SU-DHL-6 (cell line): ENCODE measurements at regions not wholly inside any gene's neighbourhood (a gene's known extent, or its start where the extent isn't known, plus 50 kb on each side); places are given as distances from the start of the nearest gene placed in this dataset.

ENCODE experiments used
- EZH2phosphoT487 ChIP-seq: fragments of 200-600 bp; sonication (generic), shearing (Covaris generic); conservative IDR thresholded peaks from 2 replicates; pipeline ENCODE4 v1.6.1; 2018; ENCODE audit warnings: mild to moderate bottlenecking, antibody characterized with exemption, low read length, moderate library complexity, mixed read lengths
- TF ChIP-seq, protein P1 (sequence below): fragments of 200-600 bp; sonication (generic); IDR thresholded peaks from one replicate; pipeline ENCODE4 v1.5.1; 2017; ENCODE audit warnings: antibody characterized with exemption, mild to moderate bottlenecking, low read length, moderate library complexity; ENCODE audit not compliant: insufficient read depth, poor library complexity, severe bottlenecking

DNA sequence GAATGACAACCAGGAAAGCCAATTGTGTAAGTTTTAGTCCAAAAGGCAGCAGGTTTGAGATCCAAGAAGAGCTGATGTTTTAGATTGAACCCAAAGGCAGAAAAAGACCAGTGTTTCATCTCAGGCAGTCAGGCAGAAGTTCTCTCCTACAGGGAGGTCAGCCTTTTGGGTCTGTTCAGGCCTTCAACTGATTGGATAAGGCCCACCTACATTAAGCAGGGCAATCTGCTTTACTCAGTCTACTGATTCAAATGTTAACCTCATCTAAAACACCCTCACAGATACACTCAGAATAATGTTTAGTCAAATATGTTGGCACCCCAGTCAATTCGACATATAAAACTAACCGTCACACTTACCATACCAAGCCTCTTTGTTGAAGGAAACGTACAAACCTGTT is 134.2 kb upstream of the NEIL3 start:
- TF ChIP-seq, protein P1, sequence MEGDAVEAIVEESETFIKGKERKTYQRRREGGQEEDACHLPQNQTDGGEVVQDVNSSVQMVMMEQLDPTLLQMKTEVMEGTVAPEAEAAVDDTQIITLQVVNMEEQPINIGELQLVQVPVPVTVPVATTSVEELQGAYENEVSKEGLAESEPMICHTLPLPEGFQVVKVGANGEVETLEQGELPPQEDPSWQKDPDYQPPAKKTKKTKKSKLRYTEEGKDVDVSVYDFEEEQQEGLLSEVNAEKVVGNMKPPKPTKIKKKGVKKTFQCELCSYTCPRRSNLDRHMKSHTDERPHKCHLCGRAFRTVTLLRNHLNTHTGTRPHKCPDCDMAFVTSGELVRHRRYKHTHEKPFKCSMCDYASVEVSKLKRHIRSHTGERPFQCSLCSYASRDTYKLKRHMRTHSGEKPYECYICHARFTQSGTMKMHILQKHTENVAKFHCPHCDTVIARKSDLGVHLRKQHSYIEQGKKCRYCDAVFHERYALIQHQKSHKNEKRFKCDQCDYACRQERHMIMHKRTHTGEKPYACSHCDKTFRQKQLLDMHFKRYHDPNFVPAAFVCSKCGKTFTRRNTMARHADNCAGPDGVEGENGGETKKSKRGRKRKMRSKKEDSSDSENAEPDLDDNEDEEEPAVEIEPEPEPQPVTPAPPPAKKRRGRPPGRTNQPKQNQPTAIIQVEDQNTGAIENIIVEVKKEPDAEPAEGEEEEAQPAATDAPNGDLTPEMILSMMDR = no peak
- no peak for TF ChIP-seq EZH2phosphoT487
